ENCODE measurements at regions not wholly inside any gene's neighbourhood (a gene's known extent, or its start where the extent isn't known, plus 50 kb on each side); places are given as distances from the start of the nearest gene placed in this dataset.

GRCh38 chr10:91150631-91151030 is 69.8 kb upstream of the PCGF5 start:
- TF ChIP-seq EZH2phosphoT487 (IDR thresholded peaks at IDR 0.05; ENCODE audit: insufficient read depth, low read depth) (no peak), EZH2 (IDR thresholded peaks at IDR 0.05; ENCODE audit: insufficient read depth, poor library complexity, severe bottlenecking) (no peak)
